Stimulated activated CD4-positive, alpha-beta T cell treated with anti-CD3 and anti-CD28 coated beads, Interleukin-12 subunit alpha, Interleukin-12 subunit beta, amount 100 ng/mL, for 24 hours (primary cell): ENCODE measurements at regions not wholly inside any gene's neighbourhood (a gene's known extent, or its start where the extent isn't known, plus 50 kb on each side); places are given as distances from the start of the nearest gene placed in this dataset.
"Not testable (repeated sequence)": the region's sequence is repeated elsewhere in the genome, so short reads cannot be mapped to it uniquely, and the experiment has no call there.

Source experiments
- DNase-seq, 2 experiments: peaks; one replicate each; pipeline ENCODE4 v3.0.0-alpha.2; 2020; ENCODE audit warnings: low read depth in 2 of 2

DNA sequence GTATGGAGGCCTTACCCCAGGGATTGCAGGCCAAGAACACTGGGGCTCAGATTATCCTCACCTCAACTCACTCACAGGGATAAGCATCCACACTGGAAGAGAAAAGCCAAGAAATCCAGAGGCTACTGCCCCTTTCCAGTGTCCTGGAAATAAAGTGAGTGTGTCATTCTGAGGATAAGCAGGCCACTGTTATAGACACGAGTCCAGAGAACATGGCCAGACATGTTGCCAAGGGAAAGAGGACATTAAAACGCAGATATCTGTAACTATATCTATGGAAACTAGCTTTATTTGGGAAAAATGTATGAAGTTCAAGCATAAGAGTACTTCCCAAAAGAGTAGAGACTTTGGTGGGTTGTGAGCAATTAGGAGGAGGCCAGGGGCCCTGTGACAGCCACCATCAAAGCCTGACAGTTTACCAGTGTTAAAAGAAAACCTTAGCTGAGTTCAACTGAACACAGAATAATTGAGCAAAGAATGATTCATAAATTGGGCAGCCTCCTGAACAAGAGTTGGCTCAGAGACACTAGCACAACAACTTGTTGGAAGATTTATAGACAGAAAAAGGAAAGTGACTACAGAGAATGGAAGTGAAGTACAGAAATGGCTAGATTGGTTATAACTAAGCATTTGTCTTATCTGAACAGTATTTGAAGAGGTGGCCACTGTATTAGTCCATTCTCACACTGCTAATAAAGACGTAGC, 1222.2 kb downstream of the STIM2 start:
- no peak for DNase-seq

DNA sequence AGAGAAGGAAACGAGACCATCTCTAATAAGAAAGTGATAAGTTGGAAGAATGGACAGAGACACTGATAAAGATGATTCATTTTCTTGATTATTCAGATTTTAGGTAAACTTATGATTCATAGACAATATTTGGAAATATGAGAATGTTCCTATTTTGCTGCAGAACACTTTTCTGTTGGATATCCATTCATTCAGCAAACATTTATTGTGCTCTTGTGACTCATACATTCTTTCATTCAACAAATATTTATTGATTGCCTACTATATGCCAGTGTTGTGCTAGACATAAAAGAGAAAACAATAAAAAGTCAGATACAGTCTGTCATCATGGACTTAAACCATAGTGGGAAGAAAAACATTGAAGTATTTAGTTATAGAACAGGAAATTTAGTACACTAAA, 1232.0 kb downstream of the STIM2 start:
- no peak for DNase-seq

DNA sequence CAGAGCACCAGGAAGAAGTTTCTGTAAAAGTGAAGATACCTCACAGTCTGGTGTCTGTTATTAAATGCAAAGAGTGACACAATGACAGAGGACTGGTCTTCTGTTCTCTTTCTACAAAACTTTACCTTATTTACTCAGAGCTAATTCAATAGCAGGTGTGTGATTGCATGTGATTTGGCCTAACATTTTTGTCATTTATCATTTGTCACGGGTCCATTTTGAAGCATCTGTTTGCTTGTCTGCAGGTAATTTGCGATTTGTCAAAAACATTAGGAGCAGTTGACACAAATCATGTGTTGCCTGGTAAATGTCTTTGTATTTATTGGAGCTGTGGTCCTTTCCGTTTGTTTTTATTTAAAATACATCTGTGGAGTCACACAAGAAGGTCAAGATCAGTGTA, 1232.4 kb downstream of the STIM2 start:
- DNase-seq = no peak

DNA sequence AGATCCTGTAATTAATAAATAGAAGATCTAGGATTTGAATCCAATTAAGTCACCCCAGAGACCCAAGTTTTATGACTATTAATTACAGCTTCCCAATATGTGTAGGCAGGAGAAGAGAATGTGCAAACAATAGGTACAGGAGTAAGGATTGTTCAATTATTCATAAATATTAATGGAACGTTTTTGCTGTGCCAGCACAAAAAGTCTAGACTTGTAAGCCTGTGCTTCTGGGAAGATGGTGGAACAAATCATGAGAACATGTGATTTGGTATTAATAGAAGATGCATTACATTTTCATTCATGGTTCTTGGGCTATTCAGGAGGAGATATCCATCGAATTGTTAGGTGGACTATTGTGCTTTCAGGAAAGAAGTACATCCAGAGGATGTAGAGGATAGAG, 1240.9 kb downstream of the STIM2 start:
- no peak for DNase-seq

DNA sequence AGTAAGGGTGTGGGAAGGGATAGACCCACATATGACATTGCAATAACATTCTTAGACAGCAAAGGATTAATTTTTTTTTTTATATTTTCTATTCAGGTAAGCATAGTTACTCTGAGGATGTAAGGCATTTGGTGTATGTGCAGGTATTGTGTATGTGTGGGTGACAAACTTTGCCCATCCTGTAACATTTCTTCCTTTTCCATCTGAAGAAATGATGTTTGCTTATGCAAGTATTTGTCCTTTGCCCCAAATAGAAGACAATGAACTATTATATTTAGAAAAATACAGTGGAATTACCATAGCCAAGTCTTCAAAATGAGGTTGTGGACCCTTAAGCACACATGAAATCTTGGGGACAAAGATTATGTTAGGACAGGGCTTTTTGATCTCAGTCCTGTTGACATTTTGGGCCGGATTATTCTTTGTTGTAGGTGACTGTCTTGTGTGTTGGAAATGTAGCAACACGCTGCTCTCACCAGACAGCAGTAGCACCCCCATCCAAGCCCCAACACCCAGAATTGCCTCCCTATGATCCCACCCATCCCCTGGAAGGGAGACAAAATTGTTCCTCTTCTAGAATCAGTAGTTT, 1244.7 kb downstream of the STIM2 start:
- DNase-seq = no peak

DNA sequence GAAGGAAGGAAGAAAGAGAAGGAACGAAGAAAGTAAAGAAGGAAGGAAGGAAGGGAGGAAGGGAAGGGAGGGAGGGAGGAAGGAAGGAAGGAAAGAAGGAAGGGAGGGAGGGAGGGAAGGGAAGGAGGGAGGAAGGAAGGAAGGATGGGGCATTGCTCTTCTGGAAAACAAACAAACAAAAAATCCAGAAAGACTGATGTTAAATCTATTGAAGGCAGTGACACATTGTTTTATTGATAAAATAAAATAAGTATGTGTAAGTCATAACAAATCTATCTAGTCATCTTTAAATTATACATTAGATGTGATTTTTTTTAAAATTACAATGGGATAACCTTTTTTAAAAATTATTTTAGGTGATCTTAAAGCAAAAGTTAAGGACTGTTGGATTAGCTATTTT, 1245.5 kb downstream of the STIM2 start:
- DNase-seq = no peak

DNA sequence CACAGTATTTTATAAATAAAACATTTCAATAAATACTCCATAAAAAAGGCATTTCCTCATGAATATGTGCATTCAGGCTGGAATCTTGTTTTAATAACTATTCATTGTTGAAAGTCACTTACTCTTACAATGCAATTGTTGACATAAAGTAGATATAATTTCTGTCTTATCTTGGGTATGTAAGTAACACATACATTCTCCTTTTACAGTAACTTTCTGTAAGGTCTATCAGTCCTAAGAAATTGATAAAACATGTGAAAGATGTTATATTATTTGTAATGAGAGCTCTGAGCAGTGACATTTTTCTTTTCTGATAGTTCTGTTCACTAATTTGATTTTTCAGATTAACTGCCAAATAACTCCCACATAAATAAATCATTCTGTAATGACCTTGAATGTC, 1249.2 kb downstream of the STIM2 start:
- DNase-seq = no peak

DNA sequence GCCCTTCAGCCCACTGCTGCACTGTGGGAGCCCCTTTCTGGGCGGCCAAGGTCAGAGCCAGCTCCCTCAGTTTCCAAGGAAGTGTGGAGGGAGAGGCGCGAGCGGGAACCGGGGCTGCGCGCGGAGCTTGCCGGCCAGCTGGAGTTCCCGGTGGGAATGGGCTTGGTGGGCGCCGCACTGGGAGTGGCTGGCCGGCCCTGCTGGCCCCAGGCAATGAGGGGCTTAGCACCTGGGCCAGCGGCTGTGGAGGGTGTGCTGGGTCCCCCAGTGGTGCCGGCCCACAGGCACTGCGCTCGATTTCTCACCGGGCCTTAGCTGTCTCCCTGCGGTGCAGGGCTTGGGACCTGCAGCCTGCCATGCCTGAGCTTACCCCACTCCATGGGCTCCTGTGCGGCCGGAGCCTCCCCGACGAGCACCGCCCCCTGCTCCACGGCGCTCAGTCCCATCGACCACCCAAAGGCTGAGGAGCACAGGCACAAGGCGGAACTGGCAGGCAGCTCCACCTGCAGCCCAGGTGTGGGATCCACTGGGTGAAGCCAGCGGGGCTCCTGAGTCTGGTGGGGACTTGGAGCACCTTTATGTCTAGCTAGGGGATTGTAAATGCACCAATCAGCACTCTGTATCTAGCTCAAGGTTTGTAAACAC, 1252.2 kb downstream of the STIM2 start:
- not testable (repeated sequence) for DNase-seq

DNA sequence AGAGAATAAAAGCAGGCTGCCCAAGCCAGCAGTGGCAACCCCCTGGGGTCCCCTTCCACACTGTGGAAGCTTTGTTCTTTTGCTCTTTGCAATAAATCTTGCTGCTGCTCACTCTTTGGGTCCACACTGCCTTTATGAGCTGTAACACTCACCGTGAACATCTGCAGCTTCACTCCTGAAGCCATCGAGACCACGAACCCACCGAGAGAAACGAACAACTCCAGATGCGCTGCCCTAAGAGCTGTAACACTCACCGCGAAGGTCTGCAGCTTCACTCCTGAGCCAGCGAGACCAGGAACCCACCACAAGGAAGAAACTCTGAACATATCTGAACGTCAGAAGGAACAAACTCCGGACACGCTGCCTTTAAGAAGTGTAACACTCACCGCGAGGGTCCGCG, 1252.9 kb downstream of the STIM2 start:
- not testable (repeated sequence) for DNase-seq

DNA sequence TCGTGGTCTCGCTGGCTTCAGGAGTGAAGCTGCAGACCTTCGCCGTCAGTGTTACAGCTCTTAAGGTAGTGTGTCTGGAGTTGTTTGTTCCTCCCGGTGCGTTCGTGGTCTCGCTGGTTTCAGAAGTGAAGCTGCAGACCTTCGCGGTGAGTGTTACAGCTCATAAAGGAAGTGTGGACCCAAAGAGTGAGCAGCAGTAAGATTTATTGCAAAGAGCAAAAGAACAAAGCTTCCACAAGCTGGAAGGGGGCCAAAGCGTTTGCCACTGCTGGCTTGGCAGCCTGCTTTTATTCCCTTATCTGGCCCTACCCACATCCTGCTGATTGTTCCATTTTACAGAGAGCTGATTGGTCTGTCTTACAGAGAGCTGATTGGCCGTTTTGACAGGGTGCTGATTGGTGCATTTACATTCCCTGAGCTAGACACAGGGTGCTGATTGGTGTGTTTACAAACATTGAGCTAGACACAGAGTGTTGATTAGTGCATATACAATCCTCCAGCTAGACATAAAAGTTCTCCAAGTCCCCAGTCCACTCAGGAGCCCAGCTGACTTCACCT, 1256.0 kb downstream of the STIM2 start:
- DNase-seq = not testable (repeated sequence)

DNA sequence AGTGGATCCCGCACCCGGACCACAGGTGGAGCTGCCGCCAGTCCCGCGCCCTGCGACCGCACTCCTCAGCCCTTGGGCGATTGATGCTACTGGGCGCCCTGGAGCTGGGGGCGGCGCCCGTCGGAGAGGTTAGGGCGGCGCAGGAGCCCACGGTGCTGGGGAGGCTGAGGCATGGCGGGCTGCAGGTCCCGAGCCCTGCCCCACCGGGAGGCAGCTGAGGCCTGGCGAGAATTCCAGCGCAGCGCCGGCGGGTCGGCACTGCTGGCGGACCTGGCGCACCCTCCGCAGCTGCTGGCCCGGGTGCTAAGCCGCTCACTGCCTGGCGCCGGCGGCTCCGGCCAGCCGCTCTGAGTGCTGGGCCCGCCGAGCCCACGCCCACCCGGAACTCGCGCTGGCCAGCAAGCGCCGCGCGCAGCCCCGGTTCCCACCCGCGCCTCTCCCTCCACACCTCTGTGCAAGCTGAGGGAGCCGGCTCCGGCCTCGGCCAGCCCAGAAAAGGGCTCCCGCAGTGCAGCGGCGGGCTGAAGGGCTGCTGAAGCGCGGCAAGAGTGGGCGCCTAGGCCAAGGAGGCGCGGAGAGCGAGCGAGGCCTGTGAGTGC, 1256.5 kb downstream of the STIM2 start:
- DNase-seq = no peak

DNA sequence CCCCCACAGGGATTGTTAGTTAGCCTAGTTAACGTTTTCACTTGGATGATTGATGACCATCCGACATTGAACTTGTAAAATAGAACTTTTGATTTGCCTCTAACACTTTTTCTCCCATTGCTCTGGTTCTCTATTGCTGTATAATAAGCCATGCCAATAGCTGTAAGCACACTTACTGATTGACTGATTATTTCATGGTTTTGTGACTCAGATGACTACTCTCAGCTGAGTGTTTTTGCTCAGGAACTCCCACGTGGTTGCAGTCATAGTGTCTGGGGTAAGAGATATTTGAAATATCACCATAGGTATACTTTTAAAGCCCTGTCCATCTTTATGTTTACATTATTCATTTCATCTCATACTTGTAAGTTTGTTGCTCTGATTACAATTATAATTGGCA, 1285.5 kb downstream of the STIM2 start:
- DNase-seq = no peak

DNA sequence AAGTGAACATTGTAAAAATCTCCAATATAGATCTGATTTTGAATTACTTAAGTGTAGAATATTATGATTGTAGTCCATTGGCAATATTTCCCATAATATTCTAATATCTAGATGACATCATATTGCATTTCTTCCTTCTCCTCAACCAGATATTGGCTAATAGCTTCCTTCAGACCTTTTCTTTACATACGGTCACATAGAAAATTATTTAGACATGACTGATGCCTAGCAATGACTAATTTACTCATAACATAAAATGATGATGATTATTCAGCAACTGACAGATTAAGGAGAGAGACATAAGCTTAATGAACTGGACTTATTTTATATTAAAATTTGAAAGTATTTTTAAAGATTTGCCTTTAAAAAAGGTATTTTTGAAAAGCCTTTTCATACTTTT, 1287.6 kb downstream of the STIM2 start:
- no peak for DNase-seq

DNA sequence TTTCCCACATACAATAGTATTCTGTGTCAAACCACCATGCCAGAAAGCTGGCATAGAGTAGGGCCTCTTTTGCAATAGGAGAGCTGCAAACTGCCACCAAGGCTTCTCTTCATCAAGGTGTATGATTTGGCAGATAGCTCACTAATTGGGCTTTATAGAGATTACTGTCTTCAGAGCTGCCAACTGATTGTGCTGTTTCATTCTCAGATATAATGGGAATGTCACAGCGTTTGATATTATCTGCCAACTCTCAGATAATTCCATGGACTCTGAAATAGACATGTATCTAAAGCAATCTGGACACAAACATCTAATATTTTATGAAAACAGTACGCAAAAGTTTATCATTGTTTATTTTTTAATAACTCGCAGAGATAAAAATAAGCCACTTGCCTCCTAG, 1289.1 kb downstream of the STIM2 start:
- no peak for DNase-seq

DNA sequence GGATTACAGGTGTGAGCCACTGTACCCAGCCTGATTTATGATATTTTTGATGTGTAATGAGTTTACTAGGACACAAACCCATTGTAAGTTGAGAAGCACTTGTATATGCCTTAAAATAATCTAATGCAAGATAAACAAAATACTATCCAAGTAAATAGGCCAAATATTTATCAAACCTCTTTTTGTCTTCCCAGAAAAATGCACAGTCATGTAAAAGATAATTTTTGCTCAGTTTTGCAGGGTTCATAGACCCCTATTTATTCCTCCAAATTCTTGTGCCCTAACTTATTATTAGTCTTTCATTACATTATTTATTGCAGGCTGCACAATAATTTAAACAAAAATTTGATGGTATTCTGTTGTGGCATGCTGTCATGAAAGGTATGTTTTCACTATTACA, 1290.7 kb downstream of the STIM2 start:
- no peak for DNase-seq

DNA sequence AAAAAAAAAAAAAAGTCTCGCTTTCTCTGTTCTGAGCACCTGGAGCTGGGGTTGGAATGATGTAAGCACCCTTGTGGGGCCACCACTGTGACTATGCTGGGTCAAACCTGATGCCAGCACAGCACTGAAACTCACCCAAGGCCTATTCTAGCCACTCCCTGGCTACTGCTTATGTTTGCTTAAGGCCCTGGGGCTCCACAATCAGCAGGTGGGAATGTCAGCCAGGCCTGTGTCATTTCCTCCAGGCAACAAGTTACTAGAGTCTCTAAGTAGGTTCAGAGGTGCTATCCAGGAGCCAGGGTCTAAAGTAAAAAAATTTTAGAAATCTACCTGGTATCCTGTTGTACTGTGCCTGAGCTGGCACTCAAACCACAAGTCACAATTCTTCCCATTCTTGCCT, 1306.8 kb downstream of the STIM2 start:
- DNase-seq = no peak

DNA sequence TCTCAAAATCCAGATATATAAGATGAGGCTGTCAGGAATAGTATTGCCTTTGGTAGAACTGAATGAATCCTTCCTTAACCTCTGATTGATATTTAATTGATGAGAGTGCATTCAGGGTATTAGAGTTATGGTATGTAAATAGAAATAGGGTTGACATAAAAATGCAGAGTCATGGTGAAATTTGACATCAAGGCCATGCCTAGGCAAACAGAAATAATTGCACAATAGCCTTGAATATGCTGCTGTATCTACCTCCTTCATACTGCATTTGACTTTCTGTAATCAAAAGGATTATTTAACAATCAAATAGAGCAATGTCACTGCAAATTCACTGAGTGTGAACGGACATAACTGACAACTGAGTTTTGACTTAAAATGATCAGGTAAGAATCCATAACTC, 1316.3 kb downstream of the STIM2 start:
- DNase-seq = no peak

DNA sequence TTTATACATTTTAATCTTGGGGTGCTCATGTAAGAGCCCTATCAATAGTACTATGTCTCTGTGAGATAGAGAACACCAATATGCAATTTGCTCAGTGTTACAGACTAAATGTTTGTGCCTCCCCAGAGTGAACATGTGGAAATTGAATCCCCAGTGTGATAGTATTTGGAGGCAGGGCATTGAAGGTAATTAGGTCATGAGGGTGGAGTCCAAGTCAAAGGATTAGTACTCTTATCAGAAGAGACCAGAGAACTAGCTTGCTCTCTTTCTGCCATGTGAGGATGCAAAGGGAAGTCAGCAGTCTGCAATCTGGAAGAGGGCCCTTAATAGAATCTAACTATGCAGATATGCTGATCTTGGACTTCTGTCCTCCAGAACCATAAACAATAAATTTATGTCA, 1317.0 kb downstream of the STIM2 start:
- no peak for DNase-seq

DNA sequence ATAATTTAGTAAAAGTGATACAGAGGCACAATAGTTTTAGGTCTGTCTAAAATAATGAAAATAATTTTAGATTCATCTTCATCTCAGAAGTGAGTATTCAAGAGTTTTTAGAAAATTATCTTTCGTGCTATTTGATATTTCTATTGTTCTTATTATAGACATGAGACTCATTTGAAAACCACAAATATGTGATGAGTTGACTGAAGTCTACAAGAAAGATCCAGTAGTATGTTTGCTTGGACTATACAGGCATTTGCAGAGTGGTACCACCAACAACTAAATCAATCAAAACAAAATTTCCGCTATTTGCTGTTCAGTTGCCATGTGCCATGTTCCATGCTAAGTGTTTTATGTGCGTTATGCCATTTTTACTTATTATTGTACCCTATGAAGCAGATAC, 1318.5 kb downstream of the STIM2 start:
- DNase-seq = no peak

DNA sequence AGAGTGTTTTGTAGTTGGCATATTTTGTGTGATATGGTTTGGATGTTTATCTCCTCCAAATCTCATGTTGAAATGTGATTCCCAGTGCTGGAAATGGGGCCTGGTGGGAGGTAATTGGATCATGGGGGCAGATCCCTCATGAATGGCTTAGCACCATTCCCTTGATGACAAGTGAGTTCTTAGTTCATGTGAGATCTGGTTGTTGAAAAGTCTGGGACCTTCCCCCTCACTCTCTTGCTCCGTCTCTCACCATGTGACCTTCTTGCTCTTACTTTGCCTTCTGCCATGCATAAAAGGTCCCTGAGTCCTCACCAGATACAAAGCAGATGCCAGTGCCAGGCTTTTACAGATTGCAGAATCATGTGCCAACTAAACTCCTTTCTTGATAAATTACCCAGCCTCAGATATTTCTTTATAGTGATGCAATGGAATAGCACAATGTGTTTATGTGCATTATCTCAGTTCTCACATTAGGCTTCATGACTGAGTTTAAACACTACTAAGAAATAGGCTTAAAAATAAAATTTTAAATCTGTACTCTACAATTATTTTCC, 1348.8 kb downstream of the STIM2 start:
- DNase-seq = no peak

DNA sequence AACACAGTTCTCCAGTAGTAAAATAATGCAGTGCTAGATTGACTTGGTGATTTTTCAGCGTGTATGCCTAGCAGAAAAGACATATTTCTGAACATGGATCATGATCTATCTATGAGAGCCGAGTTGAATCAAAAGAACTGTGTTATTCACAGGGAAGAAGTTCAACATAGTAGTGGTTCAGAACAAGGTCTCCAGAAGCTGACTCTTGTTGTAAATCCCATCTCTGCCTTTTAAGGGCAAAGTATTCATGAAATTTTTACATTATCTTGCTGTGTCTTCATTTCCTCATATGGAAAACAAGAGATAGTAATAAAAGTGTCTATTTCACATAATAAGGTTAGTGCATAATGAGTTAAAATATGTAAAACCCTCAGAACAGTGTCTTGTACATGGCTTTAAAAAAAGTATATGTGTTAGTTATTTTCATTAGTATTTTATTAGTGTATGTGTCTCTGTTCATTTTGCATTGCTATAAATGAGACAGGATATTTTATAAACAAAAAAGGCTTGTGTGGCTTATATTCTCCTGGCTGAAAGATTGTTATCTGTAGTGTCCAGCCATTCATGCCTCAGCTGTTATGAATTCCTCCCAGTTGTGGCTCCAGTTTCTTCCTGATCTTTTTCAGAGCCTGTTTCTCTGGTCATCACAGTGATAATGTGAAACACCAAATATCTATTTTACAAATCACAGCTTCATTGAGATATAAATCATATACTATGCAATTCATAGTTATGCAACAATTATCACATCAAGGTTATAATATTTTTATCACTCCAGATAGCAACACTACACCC, 1351.2 kb downstream of the STIM2 start:
- DNase-seq = no peak

DNA sequence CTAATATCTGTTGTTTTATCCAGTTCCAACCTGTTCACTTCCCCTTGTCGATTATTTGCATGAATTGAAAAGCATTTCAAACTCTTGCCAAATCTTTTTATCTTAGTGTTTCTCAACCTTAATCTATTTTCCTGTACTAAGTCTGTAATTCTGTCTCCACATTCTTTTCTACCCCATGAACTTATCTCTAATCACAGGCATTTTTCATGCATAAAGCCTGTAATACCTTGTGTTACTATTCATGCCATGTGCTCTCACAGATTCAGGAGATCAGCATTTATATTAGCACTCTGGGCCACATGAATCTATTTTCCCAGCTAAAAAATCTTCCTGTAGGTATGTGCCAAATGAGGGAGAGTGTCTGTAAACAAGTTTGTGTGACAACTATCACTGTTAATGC, 1360.9 kb downstream of the STIM2 start:
- DNase-seq = no peak
